ENCODE measurements at regions not wholly inside any gene's neighbourhood (a gene's known extent, or its start where the extent isn't known, plus 50 kb on each side); places are given as distances from the start of the nearest gene placed in this dataset.

GRCh38 chr7:114196517-114196916 is 218.1 kb upstream of the FOXP2 start:
- no peak overlapping the region for H3K9ac ChIP-seq (ENCODE audit: low read length)
- ChIA-PET POLR2A (ENCODE audit: unreplicated experiment) (no interaction called here), CTCF (no interaction called here)
- H3K4me1 ChIP-seq (ENCODE audit: insufficient read depth, low read length), result no peaks in the 10 kb centered on the region
- BruUV-seq (replicated peaks), result no TSS peak
- H3K4me3 ChIP-seq (ENCODE audit: low read length), result no peak overlapping the region
- H3F3A ChIP-seq (ENCODE audit: low read length, unreplicated experiment), result no peaks in the 10 kb centered on the region
- ATAC-seq, result no peak
- DNase-seq, result no peak
- no peak overlapping the region for H3K27ac ChIP-seq (ENCODE audit: low read length)
- H3K4me2 ChIP-seq (ENCODE audit: low read length), result no peak overlapping the region
- intact Hi-C loops (cut with micrococcal nuclease), result no loop called here
- no peak overlapping the region for H2AFZ ChIP-seq (ENCODE audit: low read length)
- peaks cover 23% of the 10 kb centered on the region; the same call in 1 of the 2 replicates for H3K27me3 ChIP-seq (ENCODE audit: low read length)
- H3K9me2 ChIP-seq (replicated peaks; ENCODE audit: low read length), result no peaks in the 10 kb centered on the region
- H3K79me2 ChIP-seq (ENCODE audit: low read length), result no peaks in the 10 kb centered on the region
- no peaks in the 10 kb centered on the region for H4K20me1 ChIP-seq (ENCODE audit: low read length)
- no peaks in the 10 kb centered on the region for H3K36me3 ChIP-seq (ENCODE audit: low read depth, low read length)
- TF ChIP-seq EZH2phosphoT487 (IDR thresholded peaks at IDR 0.05; ENCODE audit: borderline replicate concordance, low read length) (no peak), EZH2 (IDR thresholded peaks at IDR 0.05; ENCODE audit: low read length, unreplicated experiment) (no peak), CTCF (conservative IDR thresholded peaks at IDR 0.05; ENCODE audit: low read depth, low read length) (no peak)
- H3K9me3 ChIP-seq (ENCODE audit: low read length), result no peaks in the 10 kb centered on the region

GRCh38 chr7:114190387-114190786 is 224.2 kb upstream of the FOXP2 start:
- Histone ChIP-seq H3K9me3 (ENCODE audit: low read length) (no peaks in the 10 kb centered on the region), H3F3A (ENCODE audit: low read length, unreplicated experiment) (no peaks in the 10 kb centered on the region), H3K4me2 (ENCODE audit: low read length) (no peak overlapping the region), H3K36me3 (ENCODE audit: low read depth, low read length) (no peaks in the 10 kb centered on the region), H3K9me2 (replicated peaks; ENCODE audit: low read length) (no peaks in the 10 kb centered on the region), H3K27ac (ENCODE audit: low read length) (no peak overlapping the region), H3K9ac (ENCODE audit: low read length) (no peak overlapping the region), H3K4me1 (ENCODE audit: insufficient read depth, low read length) (no peaks in the 10 kb centered on the region), H3K79me2 (ENCODE audit: low read length) (no peaks in the 10 kb centered on the region), H4K20me1 (ENCODE audit: low read length) (no peaks in the 10 kb centered on the region), H3K4me3 (ENCODE audit: low read length) (no peak overlapping the region), H3K27me3 (ENCODE audit: low read length) (peaks cover 25% of the 10 kb centered on the region), H2AFZ (ENCODE audit: low read length) (no peak overlapping the region)
- no TSS peak for BruUV-seq (replicated peaks)
- no peak for ATAC-seq
- ChIA-PET POLR2A (ENCODE audit: unreplicated experiment) (no interaction called here), CTCF (no interaction called here)
- intact Hi-C loops (cut with micrococcal nuclease), result no loop called here
- no peak for DNase-seq
- TF ChIP-seq CTCF (conservative IDR thresholded peaks at IDR 0.05; ENCODE audit: low read depth, low read length) (no peak), EZH2 (IDR thresholded peaks at IDR 0.05; ENCODE audit: low read length, unreplicated experiment) (no peak), EZH2phosphoT487 (IDR thresholded peaks at IDR 0.05; ENCODE audit: borderline replicate concordance, low read length) (no peak)

GRCh38 chr7:114183311-114184088 is 231.1 kb upstream of the FOXP2 start:
- no TSS peak for BruUV-seq (replicated peaks)
- Histone ChIP-seq H3K36me3 (ENCODE audit: low read depth, low read length) (no peaks in the 10 kb centered on the region), H4K20me1 (ENCODE audit: low read length) (no peaks in the 10 kb centered on the region), H3K9me2 (replicated peaks; ENCODE audit: low read length) (no peaks in the 10 kb centered on the region), H3K4me3 (ENCODE audit: low read length) (no peak overlapping the region), H3K9ac (ENCODE audit: low read length) (no peak overlapping the region), H3K4me1 (ENCODE audit: insufficient read depth, low read length) (no peaks in the 10 kb centered on the region), H3K9me3 (ENCODE audit: low read length) (no peaks in the 10 kb centered on the region), H3K27me3 (ENCODE audit: low read length) (no peaks in the 10 kb centered on the region), H3F3A (ENCODE audit: low read length, unreplicated experiment) (no peaks in the 10 kb centered on the region), H2AFZ (ENCODE audit: low read length) (0 out of 2 replicates have a peak overlapping the region, but pooled peaks have one; percentile 50), H3K79me2 (ENCODE audit: low read length) (no peaks in the 10 kb centered on the region), H3K27ac (ENCODE audit: low read length) (no peak overlapping the region), H3K4me2 (ENCODE audit: low read length) (no peak overlapping the region)
- POLR2A ChIA-PET (ENCODE audit: unreplicated experiment), result no interaction called here
- TF ChIP-seq CTCF (conservative IDR thresholded peaks at IDR 0.05; ENCODE audit: low read depth, low read length) (no peak), EZH2phosphoT487 (IDR thresholded peaks at IDR 0.05; ENCODE audit: borderline replicate concordance, low read length) (no peak), EZH2 (IDR thresholded peaks at IDR 0.05; ENCODE audit: low read length, unreplicated experiment) (no peak)
- intact Hi-C loops (cut with micrococcal nuclease), result no loop called here
- CTCF ChIA-PET, result no interaction called here
- no peak for ATAC-seq
- no peak for DNase-seq
